ENCODE measurements at regions not wholly inside any gene's neighbourhood (a gene's known extent, or its start where the extent isn't known, plus 50 kb on each side); places are given as distances from the start of the nearest gene placed in this dataset.
"Not testable (repeated sequence)": the region's sequence is repeated elsewhere in the genome, so short reads cannot be mapped to it uniquely, and the experiment has no call there.

GRCh38 chr9:85130764-85131163 is 461.2 kb downstream of the NTRK2 start:
- no peak for DNase-seq
- intact Hi-C loops (cut with DNase I), result no loop called here

DNA sequence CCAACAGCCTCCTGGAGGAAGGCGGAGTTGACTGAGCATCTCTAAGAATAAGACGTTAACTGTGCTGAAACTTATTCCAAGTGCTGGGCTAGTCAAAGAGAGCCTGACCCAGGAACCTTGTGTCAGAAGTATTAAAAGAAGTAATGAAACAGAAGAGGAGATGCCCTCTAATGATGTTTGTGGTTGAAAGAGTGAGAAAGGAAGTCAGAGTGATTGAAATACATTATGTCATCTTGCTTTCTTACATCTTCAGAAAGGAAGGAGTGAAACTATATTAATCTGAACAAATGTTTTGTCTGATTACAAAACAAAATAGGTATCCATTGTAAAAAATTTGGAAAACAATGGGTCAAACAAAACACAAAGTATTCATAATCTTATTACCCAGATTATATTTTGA is 460.7 kb downstream of the NTRK2 start:
- no peak for DNase-seq
- intact Hi-C loops (cut with DNase I), result no loop called here

GRCh38 chr9:85129514-85129913 is 460.0 kb downstream of the NTRK2 start:
- intact Hi-C loops (cut with DNase I), result no loop called here
- no peak for DNase-seq

GRCh38 chr9:85118990-85119755 is 449.6 kb downstream of the NTRK2 start:
- DNase-seq, result no peak
- intact Hi-C loops (cut with DNase I), result no loop called here

DNA sequence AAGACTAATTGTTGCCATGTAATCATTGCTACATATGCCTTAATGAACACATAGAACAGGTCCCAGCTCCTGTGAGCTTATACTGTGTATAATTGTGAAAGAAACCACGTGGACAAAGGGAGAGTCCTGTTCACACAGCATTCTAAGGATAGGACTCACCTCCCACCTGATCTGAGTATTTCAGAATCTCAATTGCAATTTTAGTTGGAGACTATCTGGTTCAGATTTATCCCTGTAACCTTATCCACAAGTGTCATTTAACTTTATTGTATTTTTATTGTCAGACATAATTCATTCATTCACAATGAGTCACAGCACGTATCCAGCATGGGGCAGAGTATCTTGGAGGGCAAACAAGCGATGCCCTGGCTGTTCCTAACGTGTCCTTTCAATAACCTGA is 448.3 kb downstream of the NTRK2 start:
- intact Hi-C loops (cut with DNase I), result no loop called here
- no peak for DNase-seq

DNA sequence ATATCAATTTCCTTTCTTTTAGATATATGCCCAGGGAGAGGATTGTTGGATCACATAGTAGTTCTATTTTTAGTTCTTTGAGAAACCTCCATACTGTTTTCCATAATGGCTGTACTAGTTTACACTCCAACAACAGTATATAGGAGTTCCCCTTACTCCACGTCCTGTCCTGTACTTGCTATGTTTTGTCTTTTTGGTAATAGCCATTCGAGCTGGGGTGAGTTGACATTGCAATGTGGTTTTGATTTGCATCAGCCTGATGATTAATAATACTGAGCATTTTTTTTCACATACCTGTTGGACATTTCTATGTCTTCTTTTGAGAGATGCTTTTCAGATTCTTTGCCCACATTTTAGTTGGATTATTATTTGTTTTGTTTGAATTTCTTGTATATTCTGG is 445.9 kb downstream of the NTRK2 start:
- no peak for DNase-seq
- intact Hi-C loops (cut with DNase I), result no loop called here

- no peak for DNase-seq
Observed at GRCh38 chr9:85114799-85115198, 445.3 kb downstream of the NTRK2 start.

GRCh38 chr9:85112933-85113418 is 443.4 kb downstream of the NTRK2 start:
- intact Hi-C loops (cut with DNase I), result no loop called here
- no peak for DNase-seq

More at GRCh38 chr9:85114799-85115198, 445.3 kb downstream of the NTRK2 start:
- intact Hi-C loops (cut with DNase I), result no loop called here

DNA sequence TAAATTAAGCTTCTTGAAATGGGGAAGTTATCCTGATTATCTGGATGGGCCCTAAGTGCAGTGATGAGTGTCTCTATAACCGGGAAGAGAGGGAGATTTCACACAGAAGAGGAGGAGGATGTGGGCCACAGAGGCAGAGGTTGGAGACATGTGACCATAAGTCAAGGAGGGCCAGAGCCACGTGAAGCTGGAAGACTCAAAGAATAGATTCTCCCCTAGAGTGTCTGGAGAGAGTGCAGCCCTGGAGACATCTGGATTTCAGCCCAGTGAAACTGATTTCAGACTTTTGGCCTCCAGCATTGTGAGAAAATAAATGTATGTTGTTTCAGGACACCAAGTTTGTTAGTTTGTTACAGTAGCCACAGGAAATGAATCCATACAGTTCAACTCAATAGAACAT is 442.9 kb downstream of the NTRK2 start:
- DNase-seq, result no peak
- intact Hi-C loops (cut with DNase I), result no loop called here

- DNase-seq, result no peak
Observed at GRCh38 chr9:85108746-85109145, 439.2 kb downstream of the NTRK2 start.

GRCh38 chr9:85108229-85108628 is 438.7 kb downstream of the NTRK2 start:
- intact Hi-C loops (cut with DNase I), result no loop called here
- DNase-seq, result no peak

More at GRCh38 chr9:85108746-85109145, 439.2 kb downstream of the NTRK2 start:
- intact Hi-C loops (cut with DNase I), result no loop called here

- DNase-seq, result no peak
- intact Hi-C loops (cut with DNase I), result no loop called here
Observed at GRCh38 chr9:85089188-85089969, 419.9 kb downstream of the NTRK2 start.

DNA sequence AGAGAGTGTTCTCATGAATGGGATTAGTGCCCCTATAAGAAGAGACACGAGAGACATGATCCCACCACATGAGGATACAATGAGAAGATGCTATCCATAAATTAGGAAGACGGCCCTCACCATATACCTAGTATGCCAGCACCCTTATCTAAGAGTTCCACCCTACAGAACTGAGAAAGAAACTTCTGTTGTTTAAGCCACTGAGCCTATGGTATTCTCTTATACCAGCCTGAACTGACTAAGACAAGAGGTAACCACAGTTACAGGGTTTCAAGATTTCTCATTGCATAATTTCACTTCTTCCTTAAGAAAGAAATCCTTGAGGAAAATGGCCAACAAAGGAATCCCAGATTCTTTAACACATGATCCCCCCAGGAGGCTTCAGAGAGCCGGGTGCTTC is 412.4 kb downstream of the NTRK2 start:
- no peak for DNase-seq
- intact Hi-C loops (cut with DNase I), result no loop called here

- intact Hi-C loops (cut with DNase I), result no loop called here
- peak in 1 of 42 donors; percentile 17 for DNase-seq
Observed at GRCh38 chr9:85079349-85079748, 409.8 kb downstream of the NTRK2 start.

DNA sequence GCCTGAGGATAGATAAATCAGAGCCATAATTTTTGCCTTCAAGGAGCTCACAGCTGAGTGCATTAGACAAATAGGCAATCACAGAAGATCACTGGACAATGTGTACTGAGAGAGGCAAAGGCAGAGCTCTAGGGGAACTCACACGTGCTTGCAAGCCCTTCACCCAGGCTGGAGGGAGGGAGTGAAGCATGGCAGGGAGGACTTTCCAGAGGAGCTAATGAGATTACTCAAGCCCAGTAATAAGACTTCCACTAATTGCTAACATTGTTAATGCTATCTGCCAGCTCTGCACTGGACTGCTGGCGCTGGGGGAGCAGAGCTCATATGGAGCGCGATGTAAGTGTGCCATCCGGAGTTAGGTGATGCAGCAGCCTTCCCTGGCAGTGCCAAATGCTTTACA is 408.4 kb downstream of the NTRK2 start:
- intact Hi-C loops (cut with DNase I), result no loop called here
- peak in 1 of 42 donors; percentile 35 for DNase-seq

- peak in 1 of 42 donors; percentile 16 for DNase-seq
Observed at GRCh38 chr9:85077146-85077545, 407.6 kb downstream of the NTRK2 start.

More at GRCh38 chr9:85077146-85077545, 407.6 kb downstream of the NTRK2 start:
- intact Hi-C loops (cut with DNase I), result not testable (repeated sequence)

All from head of caudate nucleus (tissue), 42 donors.